ENCODE measurements at regions not wholly inside any gene's neighbourhood (a gene's known extent, or its start where the extent isn't known, plus 50 kb on each side); places are given as distances from the start of the nearest gene placed in this dataset.
"Not testable (repeated sequence)": the region's sequence is repeated elsewhere in the genome, so short reads cannot be mapped to it uniquely, and the experiment has no call there.

- no peak for DNase-seq (ENCODE audit: low spot score)
These were observed 200.6 kb upstream of the EEF2KMT start for GRCh38 chr16:5298202-5298601.

GRCh38 chr16:5296176-5296575, 198.6 kb upstream of the EEF2KMT start:
- no peak for DNase-seq (ENCODE audit: low spot score)

GRCh38 chr16:5295304-5295703, 197.7 kb upstream of the EEF2KMT start:
- DNase-seq (ENCODE audit: low spot score) = not testable (repeated sequence)

GRCh38 chr16:5282152-5282551, 184.6 kb upstream of the EEF2KMT start:
- DNase-seq (ENCODE audit: low spot score) = not testable (repeated sequence)

- no peak for DNase-seq (ENCODE audit: low spot score)
These were observed 159.9 kb upstream of the EEF2KMT start for GRCh38 chr16:5257462-5257861.

GRCh38 chr16:5252791-5253190, 155.2 kb upstream of the EEF2KMT start:
- DNase-seq (ENCODE audit: low spot score) = no peak

GRCh38 chr16:5247403-5247802, 149.8 kb upstream of the EEF2KMT start:
- not testable (repeated sequence) for DNase-seq (ENCODE audit: low spot score)

GRCh38 chr16:5240278-5240626, 142.7 kb upstream of the EEF2KMT start:
- DNase-seq (ENCODE audit: low spot score) = not testable (repeated sequence)

- not testable (repeated sequence) for DNase-seq (ENCODE audit: low spot score)
These were observed 142.1 kb upstream of the EEF2KMT start for GRCh38 chr16:5239472-5240277.

- no peak for DNase-seq (ENCODE audit: low spot score)
These were observed 137.5 kb upstream of the EEF2KMT start for GRCh38 chr16:5235119-5235518.

- no peak for DNase-seq (ENCODE audit: low spot score)
These were observed 136.9 kb upstream of the EEF2KMT start for GRCh38 chr16:5234295-5235050.

- no peak for DNase-seq (ENCODE audit: low spot score)
These were observed 133.7 kb upstream of the EEF2KMT start for GRCh38 chr16:5231246-5231759.

GRCh38 chr16:5228369-5228768, 130.8 kb upstream of the EEF2KMT start:
- DNase-seq (ENCODE audit: low spot score) = no peak

- no peak for DNase-seq (ENCODE audit: low spot score)
These were observed 128.5 kb upstream of the EEF2KMT start for GRCh38 chr16:5225931-5226655.

- no peak for DNase-seq (ENCODE audit: low spot score)
These were observed 125.2 kb upstream of the EEF2KMT start for GRCh38 chr16:5222761-5223160.

- DNase-seq (ENCODE audit: low spot score) = not testable (repeated sequence)
These were observed 124.2 kb upstream of the EEF2KMT start for GRCh38 chr16:5221831-5222230.

- no peak for DNase-seq (ENCODE audit: low spot score)
These were observed 123.1 kb upstream of the EEF2KMT start for GRCh38 chr16:5220705-5221104.

- no peak for DNase-seq (ENCODE audit: low spot score)
These were observed 119.0 kb upstream of the EEF2KMT start for GRCh38 chr16:5216441-5217080.

- DNase-seq (ENCODE audit: low spot score) = no peak
These were observed 118.3 kb upstream of the EEF2KMT start for GRCh38 chr16:5215901-5216300.

GRCh38 chr16:5214466-5214865, 116.9 kb upstream of the EEF2KMT start:
- no peak for DNase-seq (ENCODE audit: low spot score)

- not testable (repeated sequence) for DNase-seq (ENCODE audit: low spot score)
These were observed 114.9 kb upstream of the EEF2KMT start for GRCh38 chr16:5212501-5212900.
